Activated CD4-positive, alpha-beta memory T cell treated with anti-CD3 and anti-CD28 coated beads, Interleukin-2, amount 10 ng/mL, durations not matched to agents 7 days and 5 days (primary cell): ENCODE measurements at regions not wholly inside any gene's neighbourhood (a gene's known extent, or its start where the extent isn't known, plus 50 kb on each side); places are given as distances from the start of the nearest gene placed in this dataset.

Experiments used
- CTCF ChIA-PET: fragments of 350-600 bp; sonication (Branson Sonifier 250); formaldehyde crosslinking; loops from one replicate; lab custom pipeline; 2021; ENCODE audit warnings: antibody characterized with exemption, inconsistent platforms; lab: Charles Lee
- POLR2A ChIA-PET: fragments of 350-600 bp; sonication (Branson Sonifier 250); formaldehyde crosslinking; loops from one replicate; lab custom pipeline; 2021; ENCODE audit warnings: antibody characterized with exemption; lab: Charles Lee
- DNase-seq: peaks from one replicate; pipeline ENCODE4 v3.0.0-alpha.2; 2020
- H3K27ac Mint-ChIP-seq: one replicate; pipeline ENCODE4 v1.8.0; 2021; ENCODE audit warnings: mild to moderate bottlenecking, mixed read lengths
- H3K27me3 Mint-ChIP-seq: one replicate; pipeline ENCODE4 v1.8.0; 2021; ENCODE audit warnings: mixed read lengths
- H3K36me3 Mint-ChIP-seq: one replicate; pipeline ENCODE4 v1.8.0; 2021; ENCODE audit warnings: low read depth, mixed read lengths
- H3K4me1 Mint-ChIP-seq: one replicate; pipeline ENCODE4 v1.8.0; 2021; ENCODE audit warnings: mixed read lengths
- H3K4me3 Mint-ChIP-seq: one replicate; pipeline ENCODE4 v1.8.0; 2021; ENCODE audit warnings: mild to moderate bottlenecking, mixed read lengths
- H3K9me3 Mint-ChIP-seq: one replicate; pipeline ENCODE4 v1.8.0; 2021; ENCODE audit warnings: mixed read lengths

DNA sequence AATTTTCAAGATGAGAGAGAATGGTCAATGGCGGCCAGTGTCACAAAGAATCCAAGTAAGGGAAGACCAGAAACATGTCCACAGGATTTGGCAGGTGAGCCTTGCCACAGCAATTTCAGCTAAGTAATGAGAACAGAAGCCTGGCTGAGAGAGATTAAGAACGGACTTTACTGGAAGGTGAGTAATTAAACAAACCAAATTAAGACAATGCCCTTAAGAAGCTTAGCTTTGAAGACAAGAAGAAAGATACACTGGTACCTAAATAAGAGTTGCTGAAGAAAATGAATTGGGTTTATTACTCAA lies 145.4 kb upstream of the PLEKHG7 start:
- peaks cover 6% of the 10 kb centered on the region for H3K9me3 Mint-ChIP-seq
- no peak for DNase-seq
- H3K27ac Mint-ChIP-seq = peak overlapping the region; percentile 83
- POLR2A ChIA-PET = interaction anchor here (0.8 to 3.6 kb wide), 13 partner anchors 11 to 1544 kb away, joined by 3 to 40 read pairs (median 6); partner anchors contain the start of gene BTG1
- peak overlapping the region; percentile 69 for H3K4me3 Mint-ChIP-seq
- no peaks in the 10 kb centered on the region for H3K27me3 Mint-ChIP-seq
- CTCF ChIA-PET = interaction anchor here (1.1 to 2.6 kb wide), 5 partner anchors 9 to 194 kb away, joined by 3 to 11 read pairs (median 5); no protein-coding TSS in a partner anchor
- peaks cover 27% of the 10 kb centered on the region for H3K36me3 Mint-ChIP-seq
- peaks cover 60% of the 10 kb centered on the region for H3K4me1 Mint-ChIP-seq

DNA sequence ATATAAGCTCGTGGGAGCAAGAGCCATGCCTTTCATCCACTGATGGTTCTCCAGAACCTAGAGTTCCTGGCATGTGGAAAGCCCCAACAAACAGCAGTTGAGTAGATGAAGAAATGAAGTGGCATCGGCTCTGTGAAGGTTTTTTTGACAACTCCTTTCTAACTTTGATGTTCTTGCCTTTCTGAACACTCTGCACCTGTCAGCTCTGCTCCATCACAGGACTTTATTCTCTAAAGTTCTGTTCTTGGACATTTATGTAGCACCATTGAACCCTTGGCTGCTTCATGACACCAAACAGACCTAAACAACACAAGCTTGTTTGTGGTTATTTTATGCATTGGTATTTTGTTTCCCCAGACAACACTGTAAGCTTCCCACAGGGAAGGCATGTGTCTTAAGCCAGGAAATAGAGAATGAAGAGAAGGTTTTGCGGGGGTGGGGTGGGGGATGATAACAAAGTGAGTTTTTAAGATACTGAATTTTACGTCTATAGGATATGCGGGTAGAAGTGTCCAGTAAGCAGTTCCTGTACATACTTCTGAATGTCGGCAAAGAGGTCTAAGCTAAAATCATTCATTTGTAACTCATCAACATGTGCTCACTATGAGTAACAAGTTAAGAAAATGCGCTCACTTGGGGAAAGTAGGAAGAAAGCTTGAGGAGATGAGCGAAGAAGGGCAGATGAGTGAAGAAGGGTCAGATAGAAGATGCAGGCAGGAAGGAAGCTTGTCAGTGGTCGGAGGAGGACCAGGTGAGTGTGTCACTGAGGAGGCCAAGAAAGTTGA lies 146.0 kb upstream of the PLEKHG7 start:
- Mint-ChIP-seq H3K9me3 (peaks cover 5% of the 10 kb centered on the region), H3K4me3 (peak overlapping the region; percentile 69), H3K27me3 (no peaks in the 10 kb centered on the region), H3K4me1 (peaks cover 54% of the 10 kb centered on the region), H3K36me3 (peaks cover 22% of the 10 kb centered on the region), H3K27ac (peak overlapping the region; percentile 83)
- ChIA-PET CTCF (interaction anchor here (1.0 to 2.6 kb wide), 7 partner anchors 10 to 411 kb away, joined by 3 to 11 read pairs (median 4); partner anchors contain the start of gene BTG1), POLR2A (interaction anchor here (0.8 to 3.6 kb wide), 21 partner anchors 9 to 1545 kb away, joined by 3 to 40 read pairs (median 4); partner anchors contain the start of gene BTG1)
- DNase-seq = no peak

DNA sequence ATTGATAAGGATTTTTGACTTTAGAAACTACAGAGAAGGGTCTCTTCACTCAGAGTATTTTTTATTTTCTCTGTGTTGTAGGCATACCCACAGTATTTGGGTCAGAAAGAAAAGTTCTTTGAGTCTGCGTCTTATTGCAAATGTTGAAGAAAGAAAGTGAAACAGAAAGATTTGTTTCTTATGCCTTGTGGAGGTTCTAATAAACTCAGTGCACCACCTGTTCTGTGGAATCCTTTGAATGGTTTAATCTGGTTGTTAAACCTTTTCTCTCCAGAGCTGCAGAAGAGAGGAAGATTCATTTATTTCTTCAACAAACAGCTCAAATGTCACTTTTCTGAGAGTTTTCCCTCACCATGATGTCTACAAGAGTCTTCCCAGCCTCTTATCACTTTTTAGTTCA lies 146.6 kb upstream of the PLEKHG7 start:
- DNase-seq = no peak
- ChIA-PET POLR2A (interaction anchor here (0.9 to 3.6 kb wide), 18 partner anchors 10 to 1174 kb away, joined by 3 to 40 read pairs (median 6); partner anchors contain the start of gene BTG1), CTCF (interaction anchor here (1.0 to 2.6 kb wide), 6 partner anchors 10 to 410 kb away, joined by 3 to 11 read pairs (median 4); partner anchors contain the start of gene BTG1)
- Mint-ChIP-seq H3K27me3 (no peaks in the 10 kb centered on the region), H3K4me1 (peaks cover 49% of the 10 kb centered on the region), H3K27ac (peak overlapping the region; percentile 83), H3K4me3 (peak overlapping the region; percentile 69), H3K9me3 (peaks cover 4% of the 10 kb centered on the region), H3K36me3 (peaks cover 19% of the 10 kb centered on the region)

DNA sequence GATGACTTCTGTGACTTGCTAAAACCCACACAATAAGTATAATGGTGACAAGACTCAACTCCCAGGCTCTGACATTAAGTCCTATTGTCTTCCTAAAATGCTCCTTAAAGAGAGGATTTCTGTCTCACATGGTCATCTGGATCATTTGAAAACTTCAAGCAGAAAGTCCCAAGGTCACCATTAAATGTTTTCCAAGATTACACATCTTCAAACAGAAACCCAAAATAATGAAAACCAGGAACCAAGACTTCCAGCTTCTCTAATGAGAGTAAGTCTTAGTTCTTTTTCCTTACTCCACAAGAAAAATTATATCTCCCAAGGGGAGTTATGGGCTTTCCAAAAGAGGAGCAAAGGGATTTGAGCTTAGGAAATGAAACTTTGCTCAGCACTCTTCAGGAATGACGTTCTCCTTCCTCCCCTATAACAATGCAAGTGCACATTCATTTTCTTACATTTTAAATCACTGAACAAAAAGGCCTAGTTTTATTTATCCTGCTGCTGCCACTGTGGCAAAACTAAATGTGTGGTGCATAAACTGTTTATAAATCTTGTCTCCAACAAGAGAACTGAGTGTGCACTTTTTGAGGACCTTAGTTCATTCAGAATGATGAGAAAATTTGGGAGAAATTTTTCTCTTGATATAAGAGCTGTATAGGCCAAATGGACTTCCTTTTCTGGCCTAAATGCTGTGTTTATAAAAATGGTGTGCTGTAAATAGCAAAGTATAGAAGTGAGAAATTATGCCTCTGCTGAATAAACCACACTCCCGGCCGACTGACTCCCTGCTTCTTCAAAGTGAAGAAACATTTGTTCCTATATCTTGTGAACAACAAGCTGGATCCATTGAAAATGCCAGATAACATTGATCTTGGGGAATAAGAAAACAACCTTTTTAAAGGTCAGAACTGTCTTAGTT lies 148.4 kb upstream of the PLEKHG7 start:
- POLR2A ChIA-PET = no interaction called here

DNA sequence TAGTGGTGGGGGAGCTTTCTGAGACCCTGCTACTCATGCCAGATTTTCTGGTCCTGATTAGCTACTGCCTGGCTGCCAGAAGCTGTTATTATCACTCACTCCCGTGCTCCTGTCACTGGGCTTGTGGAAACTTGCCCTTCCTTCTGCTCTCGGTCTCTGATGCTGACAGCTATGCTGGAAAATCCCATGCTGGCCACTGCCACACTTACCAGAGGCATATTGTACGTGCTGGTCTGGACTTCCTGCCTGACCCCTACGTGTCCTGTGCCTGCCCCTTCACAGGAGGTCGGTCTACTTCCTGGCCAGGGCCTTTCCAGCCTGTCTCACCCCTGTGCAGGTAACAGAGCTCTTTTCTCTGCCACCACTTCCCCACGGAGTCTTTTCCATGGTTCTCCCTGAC lies 149.4 kb upstream of the PLEKHG7 start:
- no peak for DNase-seq
- no peaks in the 10 kb centered on the region for H3K27me3 Mint-ChIP-seq
- CTCF ChIA-PET = no interaction called here
- peaks cover 36% of the 10 kb centered on the region for H3K4me1 Mint-ChIP-seq
- peaks cover 2% of the 10 kb centered on the region for H3K9me3 Mint-ChIP-seq
- H3K4me3 Mint-ChIP-seq = no peak overlapping the region
- H3K36me3 Mint-ChIP-seq = peaks cover 16% of the 10 kb centered on the region
- H3K27ac Mint-ChIP-seq = no peak overlapping the region
- POLR2A ChIA-PET = interaction anchor here (0.6 kb wide), 1 partner anchor 48 kb away, joined by 3 read pairs; no protein-coding TSS in a partner anchor

More for the DNA sequence above, 148.4 kb upstream of the PLEKHG7 start:
- DNase-seq = no peak
- CTCF ChIA-PET = no interaction called here
- no peaks in the 10 kb centered on the region for H3K27me3 Mint-ChIP-seq
- H3K36me3 Mint-ChIP-seq = peaks cover 13% of the 10 kb centered on the region
- peaks cover 42% of the 10 kb centered on the region for H3K4me1 Mint-ChIP-seq
- no peak overlapping the region for H3K4me3 Mint-ChIP-seq
- H3K9me3 Mint-ChIP-seq = no peaks in the 10 kb centered on the region
- H3K27ac Mint-ChIP-seq = no peak overlapping the region

DNA sequence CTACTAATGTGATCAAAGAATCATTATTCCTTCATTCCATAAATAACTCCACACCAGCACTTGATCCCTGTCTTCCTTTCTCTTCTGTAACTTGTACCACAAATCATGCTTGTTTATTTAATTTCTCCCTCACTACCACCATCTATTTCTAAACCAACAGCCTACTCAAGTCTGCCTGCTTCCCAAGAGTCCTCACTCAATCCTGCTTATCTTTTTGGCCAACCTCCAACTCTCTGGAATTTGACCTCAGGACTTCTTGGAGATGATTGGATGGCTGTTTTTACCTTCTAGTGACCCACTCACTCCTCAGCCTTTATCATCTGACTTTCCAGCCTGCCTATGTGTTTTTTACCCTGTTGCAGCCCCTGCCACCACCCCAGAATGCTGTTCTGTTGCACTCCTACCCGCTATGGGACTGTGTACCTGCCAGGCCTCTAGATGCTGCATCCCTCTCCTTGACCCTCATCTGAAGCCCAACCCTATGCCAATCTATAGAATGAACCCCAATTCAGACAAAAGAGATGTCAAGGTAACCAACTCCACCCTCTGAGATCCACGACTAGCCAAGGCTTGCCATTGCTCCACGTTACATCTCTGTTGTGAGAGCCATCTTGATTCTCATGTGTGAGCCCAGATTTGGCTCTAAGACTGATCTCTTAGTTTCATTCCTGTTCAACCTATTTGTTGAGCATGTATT lies 150.2 kb upstream of the PLEKHG7 start:
- H3K27ac Mint-ChIP-seq = no peak overlapping the region
- H3K9me3 Mint-ChIP-seq = peaks cover 2% of the 10 kb centered on the region
- no peak for DNase-seq
- ChIA-PET POLR2A (interaction anchor here (2.8 kb wide), 1 partner anchor 408 kb away, joined by 13 read pairs; the partner anchor contains the start of gene BTG1), CTCF (no interaction called here)
- H3K36me3 Mint-ChIP-seq = peaks cover 16% of the 10 kb centered on the region
- H3K27me3 Mint-ChIP-seq = no peaks in the 10 kb centered on the region
- H3K4me3 Mint-ChIP-seq = no peak overlapping the region
- H3K4me1 Mint-ChIP-seq = peaks cover 32% of the 10 kb centered on the region

DNA sequence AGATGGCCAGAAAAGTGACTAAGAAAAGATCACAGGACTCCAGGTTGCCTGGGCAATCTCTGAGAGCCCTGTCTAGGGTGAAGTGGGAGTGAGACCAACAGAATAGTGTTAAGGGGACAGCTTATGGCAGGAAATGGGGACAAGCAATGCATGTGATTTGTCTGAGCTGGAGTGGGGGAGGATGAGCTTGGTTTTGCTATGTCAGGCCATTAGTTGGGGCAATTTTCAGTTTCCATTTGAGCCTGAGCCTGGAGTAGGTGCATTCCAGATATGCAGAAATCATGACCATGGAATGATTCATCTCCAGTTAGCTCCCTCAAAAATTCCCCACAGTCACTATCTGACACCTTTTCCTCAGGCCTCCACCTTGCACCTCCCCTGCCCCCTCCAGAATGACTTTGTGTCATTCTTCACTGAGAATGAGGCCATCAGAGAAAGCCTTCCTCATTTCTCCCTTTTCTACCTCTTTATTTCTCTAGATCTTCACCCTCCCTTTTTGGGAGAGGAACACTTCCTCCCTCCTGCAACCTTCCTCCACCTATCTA lies 150.9 kb upstream of the PLEKHG7 start:
- Mint-ChIP-seq H3K27ac (no peak overlapping the region), H3K4me3 (no peak overlapping the region), H3K4me1 (peaks cover 26% of the 10 kb centered on the region), H3K9me3 (peaks cover 2% of the 10 kb centered on the region), H3K27me3 (no peaks in the 10 kb centered on the region), H3K36me3 (peaks cover 12% of the 10 kb centered on the region)
- ChIA-PET CTCF (no interaction called here), POLR2A (interaction anchor here (0.7 to 2.8 kb wide), 2 partner anchors 148 to 407 kb away, joined by 3 to 13 read pairs; partner anchors contain the start of gene BTG1)
- no peak for DNase-seq

DNA sequence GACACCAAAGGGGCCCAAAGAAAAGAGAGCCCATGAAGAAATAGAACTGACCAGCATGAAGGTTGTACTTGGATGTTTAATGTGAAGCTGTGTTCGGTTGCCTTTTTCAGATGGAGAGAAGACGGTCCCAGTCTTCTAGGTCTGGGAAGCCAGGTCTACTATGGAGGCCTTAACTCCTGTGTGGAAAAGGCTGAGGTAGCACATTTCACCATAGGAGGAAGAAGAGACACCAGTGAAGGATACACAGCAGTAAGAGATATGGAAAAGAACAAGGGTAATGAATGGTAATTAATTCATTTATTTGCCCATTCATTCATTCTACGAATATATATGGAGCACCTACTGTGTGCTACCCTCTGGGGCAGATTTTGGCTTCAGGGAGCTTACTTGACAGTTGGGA lies 151.6 kb upstream of the PLEKHG7 start:
- ChIA-PET POLR2A (interaction anchor here (0.7 to 2.8 kb wide), 2 partner anchors 147 to 406 kb away, joined by 3 to 13 read pairs; partner anchors contain the start of gene BTG1), CTCF (no interaction called here)
- no peak for DNase-seq
- peaks cover 2% of the 10 kb centered on the region for H3K9me3 Mint-ChIP-seq
- no peak overlapping the region for H3K4me3 Mint-ChIP-seq
- peaks cover 12% of the 10 kb centered on the region for H3K36me3 Mint-ChIP-seq
- H3K4me1 Mint-ChIP-seq = peaks cover 19% of the 10 kb centered on the region
- no peaks in the 10 kb centered on the region for H3K27me3 Mint-ChIP-seq
- H3K27ac Mint-ChIP-seq = no peak overlapping the region

DNA sequence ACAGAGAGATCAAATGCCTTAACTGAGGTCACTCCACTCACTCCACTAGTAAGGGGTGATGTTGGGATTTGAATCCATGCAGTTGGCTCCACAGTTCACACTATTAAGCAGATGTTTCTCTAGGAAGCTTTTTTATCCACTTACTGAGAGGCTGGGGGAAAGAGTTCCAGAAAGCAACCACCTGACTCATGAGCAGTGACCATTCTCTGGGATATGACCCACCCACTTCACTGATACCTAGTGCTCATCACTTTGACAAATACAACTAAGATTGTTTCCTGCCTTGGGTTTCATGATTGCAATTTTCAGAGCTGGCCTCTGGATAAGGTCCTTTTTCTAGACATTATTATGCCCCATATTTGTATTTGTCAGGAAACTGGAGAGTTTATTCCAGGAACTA lies 152.1 kb upstream of the PLEKHG7 start:
- H3K4me1 Mint-ChIP-seq = peaks cover 14% of the 10 kb centered on the region
- H3K4me3 Mint-ChIP-seq = no peak overlapping the region
- no peaks in the 10 kb centered on the region for H3K27me3 Mint-ChIP-seq
- ChIA-PET CTCF (interaction anchor here (1.1 kb wide), 1 partner anchor 48 kb away, joined by 4 read pairs; no protein-coding TSS in a partner anchor), POLR2A (interaction anchor here (2.8 kb wide), 1 partner anchor 406 kb away, joined by 13 read pairs; the partner anchor contains the start of gene BTG1)
- H3K36me3 Mint-ChIP-seq = peaks cover 12% of the 10 kb centered on the region
- no peak overlapping the region for H3K27ac Mint-ChIP-seq
- H3K9me3 Mint-ChIP-seq = peaks cover 2% of the 10 kb centered on the region
- no peak for DNase-seq

DNA sequence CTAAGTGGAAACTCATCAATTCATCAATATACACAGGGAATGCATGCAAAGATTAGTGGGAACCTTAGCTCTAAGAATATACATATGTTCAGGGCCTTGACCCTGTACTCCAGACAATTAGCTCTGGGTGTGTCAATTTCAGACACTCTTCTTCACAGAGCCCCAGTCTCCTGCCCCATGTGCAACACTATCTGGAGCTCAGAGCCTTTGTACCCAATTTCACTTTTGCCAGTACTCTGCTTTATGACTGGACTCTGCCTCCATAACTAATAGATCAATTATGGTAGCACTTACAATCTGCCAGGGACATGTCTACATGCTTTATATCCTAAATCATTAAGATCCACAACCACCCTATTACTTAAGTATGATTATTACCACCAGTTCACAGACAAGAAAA lies 152.5 kb upstream of the PLEKHG7 start:
- ChIA-PET CTCF (interaction anchor here (1.1 kb wide), 1 partner anchor 47 kb away, joined by 4 read pairs; no protein-coding TSS in a partner anchor), POLR2A (interaction anchor here (2.8 kb wide), 1 partner anchor 405 kb away, joined by 13 read pairs; the partner anchor contains the start of gene BTG1)
- Mint-ChIP-seq H3K27ac (no peak overlapping the region), H3K4me1 (peaks cover 10% of the 10 kb centered on the region), H3K36me3 (peaks cover 12% of the 10 kb centered on the region), H3K4me3 (no peak overlapping the region), H3K27me3 (no peaks in the 10 kb centered on the region), H3K9me3 (peaks cover 2% of the 10 kb centered on the region)
- no peak for DNase-seq

DNA sequence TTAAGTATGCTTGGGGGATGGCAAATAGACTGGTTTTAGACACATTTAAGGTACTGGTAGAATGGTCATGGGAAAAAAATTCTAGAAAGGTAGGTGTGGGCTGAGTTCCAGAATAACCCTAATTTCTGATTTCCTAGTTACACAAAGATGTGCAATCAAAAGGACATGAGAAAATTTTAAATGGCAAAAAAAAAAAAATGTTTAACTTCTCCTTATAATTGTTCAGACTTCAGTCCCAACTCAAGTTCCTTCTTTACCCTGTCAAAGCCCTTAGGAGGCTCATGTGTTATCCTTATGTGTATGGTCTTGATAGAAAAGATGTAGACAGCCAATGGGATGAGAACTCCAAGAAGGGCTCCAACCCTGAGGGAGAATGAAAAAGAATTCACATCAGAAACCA lies 153.3 kb upstream of the PLEKHG7 start:
- Mint-ChIP-seq H3K9me3 (peaks cover 2% of the 10 kb centered on the region), H3K27me3 (no peaks in the 10 kb centered on the region), H3K27ac (no peak overlapping the region), H3K36me3 (peaks cover 7% of the 10 kb centered on the region), H3K4me3 (no peak overlapping the region), H3K4me1 (peaks cover 4% of the 10 kb centered on the region)
- POLR2A ChIA-PET = interaction anchor here (2.8 kb wide), 1 partner anchor 404 kb away, joined by 13 read pairs; the partner anchor contains the start of gene BTG1
- no peak for DNase-seq
- CTCF ChIA-PET = no interaction called here
